Fibroblast of the aortic adventitia (primary cell): ENCODE measurements at regions not wholly inside any gene's neighbourhood (a gene's known extent, or its start where the extent isn't known, plus 50 kb on each side); places are given as distances from the start of the nearest gene placed in this dataset.
"Not testable (repeated sequence)": the region's sequence is repeated elsewhere in the genome, so short reads cannot be mapped to it uniquely, and the experiment has no call there.

Experiments
- DNase-seq: peaks from one replicate; pipeline ENCODE4 v3.0.0-alpha.2; 2010; ENCODE audit warnings: low read depth
- H3K4me3 ChIP-seq: 2 replicates; pipeline ENCODE4 v1.5.1; 2011; ENCODE audit warnings: low read depth, mild to moderate bottlenecking, control low read depth, low read length, moderate library complexity
- TF ChIP-seq, protein P1 (sequence below): IDR thresholded peaks from 2 replicates; pipeline ENCODE4 v1.5.1; 2011; ENCODE audit warnings: mild to moderate bottlenecking, low read length, control low read depth, inconsistent platforms; ENCODE audit not compliant: insufficient read depth

DNA sequence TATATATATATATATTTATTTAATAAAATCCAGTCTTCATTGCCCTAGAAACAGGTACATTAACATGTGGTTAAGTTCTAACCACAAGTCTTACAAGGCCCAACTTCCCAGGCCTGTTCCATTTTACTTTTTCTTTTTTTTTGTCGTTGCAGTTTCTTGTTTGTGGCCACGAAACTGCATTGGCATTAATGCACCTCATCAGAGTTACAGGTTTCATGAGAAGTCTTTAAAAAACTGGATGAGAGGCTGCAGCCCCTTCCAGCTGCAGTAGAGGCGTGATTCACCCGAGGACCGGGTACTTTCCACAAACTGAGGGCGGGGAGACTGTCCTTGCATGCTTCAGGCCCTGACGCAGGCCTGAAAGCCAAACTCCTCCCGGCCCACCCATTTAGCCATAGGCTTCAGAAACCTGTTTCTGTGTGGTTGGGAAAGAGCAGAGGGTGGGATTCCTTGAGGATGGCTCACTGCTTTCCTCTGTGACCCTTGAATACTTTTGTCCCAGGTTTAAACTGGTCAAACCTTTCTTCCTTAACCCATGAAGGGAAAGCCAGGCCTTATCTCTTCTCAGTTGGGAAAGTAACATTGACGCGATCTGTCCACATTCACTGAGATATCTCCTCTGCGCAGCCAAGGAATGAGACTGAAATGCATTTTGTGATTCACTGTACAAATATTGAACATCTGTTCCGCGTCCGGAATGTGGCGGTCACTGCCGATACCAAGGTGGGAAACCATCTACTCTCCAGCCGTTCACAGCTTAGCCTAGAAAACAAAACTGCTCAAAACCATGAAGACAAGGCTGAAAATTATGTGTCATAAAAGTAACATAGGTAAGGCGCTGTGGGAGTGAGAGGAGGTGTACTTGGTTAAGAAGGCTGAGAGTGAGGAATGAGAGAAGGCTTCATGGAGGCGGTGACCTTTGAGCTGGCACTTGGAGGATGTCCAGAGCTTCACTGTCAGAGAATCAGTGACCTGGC is 311.7 kb downstream of the GATA3 start:
- TF ChIP-seq, protein P1, sequence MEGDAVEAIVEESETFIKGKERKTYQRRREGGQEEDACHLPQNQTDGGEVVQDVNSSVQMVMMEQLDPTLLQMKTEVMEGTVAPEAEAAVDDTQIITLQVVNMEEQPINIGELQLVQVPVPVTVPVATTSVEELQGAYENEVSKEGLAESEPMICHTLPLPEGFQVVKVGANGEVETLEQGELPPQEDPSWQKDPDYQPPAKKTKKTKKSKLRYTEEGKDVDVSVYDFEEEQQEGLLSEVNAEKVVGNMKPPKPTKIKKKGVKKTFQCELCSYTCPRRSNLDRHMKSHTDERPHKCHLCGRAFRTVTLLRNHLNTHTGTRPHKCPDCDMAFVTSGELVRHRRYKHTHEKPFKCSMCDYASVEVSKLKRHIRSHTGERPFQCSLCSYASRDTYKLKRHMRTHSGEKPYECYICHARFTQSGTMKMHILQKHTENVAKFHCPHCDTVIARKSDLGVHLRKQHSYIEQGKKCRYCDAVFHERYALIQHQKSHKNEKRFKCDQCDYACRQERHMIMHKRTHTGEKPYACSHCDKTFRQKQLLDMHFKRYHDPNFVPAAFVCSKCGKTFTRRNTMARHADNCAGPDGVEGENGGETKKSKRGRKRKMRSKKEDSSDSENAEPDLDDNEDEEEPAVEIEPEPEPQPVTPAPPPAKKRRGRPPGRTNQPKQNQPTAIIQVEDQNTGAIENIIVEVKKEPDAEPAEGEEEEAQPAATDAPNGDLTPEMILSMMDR: no peak
- DNase-seq: peak; percentile 95
- no peak overlapping the region for H3K4me3 ChIP-seq

DNA sequence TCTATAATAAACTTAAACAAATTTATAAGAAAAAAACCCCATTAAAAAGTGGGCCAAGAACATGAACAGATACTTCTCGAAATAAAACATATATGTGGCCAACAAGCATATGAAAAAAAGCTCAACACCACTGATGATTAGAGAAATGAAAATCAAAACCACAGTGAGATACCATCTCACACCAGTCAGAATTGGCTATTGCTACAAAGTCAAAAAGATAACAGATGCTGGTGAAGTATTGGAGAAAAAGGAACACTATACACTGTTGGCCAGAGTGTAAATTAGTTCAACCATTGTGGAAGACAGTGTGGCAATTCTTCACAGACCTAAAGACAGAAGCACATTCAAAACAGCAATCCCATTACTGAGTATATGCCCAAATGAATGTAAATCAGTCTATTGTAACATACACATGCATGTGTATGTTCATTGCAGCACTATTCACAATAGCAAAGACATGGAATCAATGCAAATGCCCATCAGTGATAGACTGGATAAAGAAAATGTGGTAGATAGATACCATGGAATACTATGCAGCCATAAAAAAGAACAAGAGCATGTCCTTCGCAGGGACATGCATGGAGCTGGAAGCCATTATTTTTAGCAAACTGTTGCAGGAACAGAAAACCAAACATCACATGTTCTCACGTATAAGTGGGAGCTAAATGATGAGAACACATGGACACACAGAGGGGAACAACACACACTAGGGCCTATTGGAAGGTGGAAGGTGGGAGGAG is 313.4 kb downstream of the GATA3 start:
- not testable (repeated sequence) for DNase-seq, H3K4me3 ChIP-seq

DNA sequence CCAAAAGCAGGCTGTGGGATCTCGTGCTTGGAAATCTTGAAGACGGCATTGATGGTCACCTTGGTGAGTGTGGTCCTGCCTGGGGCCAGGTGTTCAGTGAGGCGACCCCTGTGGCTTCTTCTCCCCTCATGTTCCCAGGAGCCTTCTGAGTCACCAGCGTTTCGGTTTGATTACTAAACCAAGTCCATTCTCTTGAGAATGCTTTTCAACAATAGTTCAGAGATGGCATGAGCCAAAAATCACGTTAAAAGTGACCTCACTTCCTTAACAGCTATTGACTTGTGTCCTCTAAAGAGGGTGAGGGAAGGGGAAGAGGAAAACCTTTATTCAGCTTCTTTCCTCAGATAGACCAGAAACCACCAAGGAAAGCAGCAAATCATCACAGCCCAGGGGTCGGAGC is 315.2 kb downstream of the GATA3 start:
- DNase-seq: peak; percentile 70
- H3K4me3 ChIP-seq: no peak overlapping the region
- TF ChIP-seq, protein P1: no peak

DNA sequence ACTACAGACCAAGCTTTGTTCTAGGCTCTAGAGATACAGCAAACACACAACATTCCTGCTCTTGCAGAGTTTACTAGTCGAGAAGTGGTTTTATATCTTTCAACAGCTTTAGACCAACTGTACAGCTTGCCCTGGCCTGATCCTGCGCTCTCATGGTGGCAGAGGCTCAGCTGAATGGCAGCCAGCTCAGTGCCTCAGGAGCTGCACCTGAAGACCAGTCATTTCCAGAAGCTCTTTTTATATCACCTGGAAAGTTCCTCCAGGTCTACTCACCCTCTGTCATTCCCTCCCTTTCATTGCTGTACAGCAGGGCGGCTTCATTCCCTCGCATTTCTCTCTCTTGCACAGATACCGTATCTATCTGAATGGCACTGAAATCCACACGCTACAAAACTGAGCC is 319.8 kb downstream of the GATA3 start:
- DNase-seq: no peak
- H3K4me3 ChIP-seq: no peak overlapping the region
- TF ChIP-seq, protein P1: no peak

DNA sequence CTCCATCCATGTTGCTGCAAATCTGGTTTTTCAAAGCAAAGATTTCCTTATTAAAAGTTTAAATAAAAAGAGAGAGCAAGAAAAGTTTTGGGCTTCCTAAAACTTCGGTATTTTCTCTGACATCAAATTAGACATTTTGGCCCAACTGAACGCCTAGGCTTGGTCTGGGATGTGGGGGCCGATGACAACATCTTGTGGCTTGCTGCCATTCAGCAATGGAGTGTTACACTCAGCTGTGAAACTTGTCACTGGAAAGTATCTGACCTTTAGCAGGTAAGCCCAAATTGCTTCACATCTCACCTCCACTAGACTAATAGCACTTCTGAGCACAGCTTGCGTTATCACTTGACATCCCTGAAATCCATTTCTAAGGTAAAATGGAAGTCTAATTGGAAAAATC is 320.6 kb downstream of the GATA3 start:
- no peak for DNase-seq
- TF ChIP-seq, protein P1: no peak
- H3K4me3 ChIP-seq: no peak overlapping the region

DNA sequence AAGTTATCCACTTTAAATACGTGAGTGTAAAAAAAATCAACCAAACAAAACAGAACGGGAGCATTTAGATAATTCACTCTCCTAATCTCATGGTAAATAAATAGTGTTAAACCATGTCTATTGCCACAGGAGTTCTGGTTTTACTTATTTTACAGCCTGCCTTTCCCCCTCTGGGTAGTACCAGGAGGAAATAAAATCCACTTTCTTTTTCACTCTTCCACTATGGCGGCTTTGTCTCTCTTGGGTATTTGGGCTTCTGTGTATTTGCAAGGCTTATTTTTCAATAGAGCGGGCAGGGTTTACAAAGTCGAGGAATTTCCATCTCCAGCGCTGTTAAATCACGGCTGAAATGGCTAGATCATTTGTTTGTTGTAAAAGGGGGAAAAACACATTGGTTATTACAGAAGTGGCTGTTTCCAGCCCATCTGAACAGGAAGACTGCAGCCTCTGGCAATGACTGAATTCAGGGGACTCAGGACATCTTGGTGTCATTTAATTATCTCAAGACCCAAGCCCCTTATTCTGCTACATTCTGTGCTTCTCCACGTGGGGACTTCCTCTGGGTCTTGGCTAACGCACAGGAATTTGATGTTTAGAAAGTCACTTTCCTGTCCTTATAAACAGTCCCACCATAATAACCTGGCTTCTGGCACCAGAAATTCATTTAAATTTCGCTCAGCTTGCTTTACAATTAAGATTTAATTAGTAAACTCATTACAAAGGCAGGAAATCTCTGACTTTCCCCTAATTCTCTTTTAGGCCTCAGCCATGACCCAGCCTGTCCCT is 323.9 kb downstream of the GATA3 start:
- TF ChIP-seq, protein P1: no peak
- no peak for DNase-seq
- no peak overlapping the region for H3K4me3 ChIP-seq
